Endothelial cell of umbilical vein (primary cell): ENCODE measurements at regions not wholly inside any gene's neighbourhood (a gene's known extent, or its start where the extent isn't known, plus 50 kb on each side); places are given as distances from the start of the nearest gene placed in this dataset.

Experiments
- BruUV-seq: library from RNA; stranded (reverse); fragments of 400-500 nt; replicated peaks from 2 replicates; lab custom pipeline; 2021; lab: Mats Ljungman, UMichigan
- CTCF ChIA-PET: fragments of 300-600, 350-600 bp; sonication (Branson Sonifier 250); formaldehyde crosslinking; loops from one replicate; lab custom pipeline; 2021; ENCODE audit warnings: antibody characterized with exemption, inconsistent platforms; lab: Charles Lee
- POLR2A ChIA-PET: fragments of 300-600, 350-600 bp; sonication (Branson Sonifier 250); formaldehyde crosslinking; loops from one replicate; lab custom pipeline; 2021; ENCODE audit warnings: antibody characterized with exemption, inconsistent platforms; lab: Charles Lee
- DNase-seq: peaks from one replicate; pipeline ENCODE4 v3.0.0-alpha.2; 2011; ENCODE audit warnings: low read depth, low spot score
- FAIRE-seq: peaks from 2 replicates; lab custom pipeline; 2011; peaks lifted over from hg19 to GRCh38; lab: Jason Lieb, UNC
- H2AFZ ChIP-seq: 2 replicates; pipeline ENCODE4 v1.6.0; 2012; ENCODE audit warnings: low read depth, low read length, control low read depth, inconsistent platforms
- H3K27ac ChIP-seq: 2 replicates; pipeline ENCODE4 v1.5.1; 2011; ENCODE audit warnings: low read depth, mild to moderate bottlenecking, control low read depth, low read length, moderate library complexity; ENCODE audit not compliant: insufficient read depth
- H3K27me3 ChIP-seq, 2 experiments: 2 replicates each; pipeline versions ENCODE4 v1.6.0 to v1.6.1; 2011; ENCODE audit warnings: low read length in 2 of 2, mixed read lengths in 1 of 2; ENCODE audit not compliant: control insufficient read depth in 2 of 2, insufficient read depth in 2 of 2
- H3K36me3 ChIP-seq, 2 experiments: 2 replicates in 1 of 2; 3 replicates in 1 of 2; pipeline ENCODE4 v1.5.1; 2011; ENCODE audit warnings: low read length in 2 of 2, mild to moderate bottlenecking in 1 of 2, moderate library complexity in 1 of 2; ENCODE audit not compliant: control insufficient read depth in 2 of 2, insufficient read depth in 2 of 2; ENCODE audit errors: extremely low read depth in 1 of 2
- H3K4me1 ChIP-seq: 3 replicates; pipeline ENCODE4 v1.5.1; 2011; ENCODE audit warnings: mild to moderate bottlenecking, low read length; ENCODE audit not compliant: control insufficient read depth, insufficient read depth; ENCODE audit errors: extremely low read depth
- H3K4me2 ChIP-seq: 2 replicates; pipeline ENCODE4 v1.6.1; 2011; ENCODE audit warnings: low read length, control low read depth, mixed read lengths; ENCODE audit not compliant: insufficient read depth
- H3K4me3 ChIP-seq, 3 experiments: fragments of 200-600 bp in 1 of 3; sonication (generic), shearing (Covaris generic) in 1 of 3; replicated peaks in 1 of 3; 2 replicates each; pipeline ENCODE4 v1.5.1; 2011 to 2016; ENCODE audit warnings: control low read depth in 3 of 3, low read length in 3 of 3, mild to moderate bottlenecking in 2 of 3, inconsistent platforms in 1 of 3, low read depth in 1 of 3, moderate library complexity in 1 of 3; ENCODE audit not compliant: insufficient read depth in 1 of 3
- H3K79me2 ChIP-seq: 2 replicates; pipeline ENCODE4 v1.6.0; 2012; ENCODE audit warnings: low read length, inconsistent platforms; ENCODE audit not compliant: control insufficient read depth, insufficient read depth
- H3K9ac ChIP-seq: replicated peaks from 2 replicates; pipeline ENCODE3; 2011; ENCODE audit warnings: low read length, control low read depth; ENCODE audit not compliant: insufficient read depth; ENCODE audit errors: extremely low read depth
- H3K9me1 ChIP-seq: replicated peaks from 3 replicates; pipeline ENCODE4 v1.6.0; 2011; ENCODE audit warnings: mild to moderate bottlenecking, low read length; ENCODE audit not compliant: control insufficient read depth, insufficient read depth; ENCODE audit errors: extremely low read depth
- H3K9me3 ChIP-seq: replicated peaks from 2 replicates; pipeline ENCODE4 v1.5.1; 2012; ENCODE audit warnings: low read length, inconsistent platforms; ENCODE audit not compliant: control insufficient read depth, insufficient read depth
- H4K20me1 ChIP-seq: replicated peaks from 2 replicates; pipeline ENCODE3; 2011; ENCODE audit warnings: mild to moderate bottlenecking, low read length; ENCODE audit not compliant: control insufficient read depth, insufficient read depth; ENCODE audit errors: extremely low read depth
- CTCF ChIP-seq, 2 donors: IDR thresholded peaks; 1 replicate in 1 of 2; 2 replicates in 1 of 2; pipeline ENCODE4 v1.5.1; 2011; ENCODE audit warnings: low read length in 2 of 2, mild to moderate bottlenecking in 2 of 2, moderate library complexity in 2 of 2, control low read depth in 1 of 2, inconsistent platforms in 1 of 2, low read depth in 1 of 2; ENCODE audit not compliant: insufficient read depth in 1 of 2; ENCODE audit errors: extremely low read depth in 1 of 2
- EZH2 ChIP-seq: IDR thresholded peaks from 2 replicates; pipeline ENCODE4 v1.6.1; 2012; ENCODE audit warnings: borderline replicate concordance, low read depth, mild to moderate bottlenecking, moderate library complexity, low read length, inconsistent platforms; ENCODE audit not compliant: severe bottlenecking
- FOS ChIP-seq: IDR thresholded peaks from 2 replicates; pipeline ENCODE4 v1.6.1; 2011; ENCODE audit warnings: mild to moderate bottlenecking, low read length, moderate library complexity, borderline replicate concordance; ENCODE audit not compliant: insufficient read depth
- GATA2 ChIP-seq: IDR thresholded peaks from 2 replicates; pipeline ENCODE4 v1.7.0; 2011; ENCODE audit warnings: low read depth, mild to moderate bottlenecking, moderate library complexity, mixed read lengths, low read length; ENCODE audit not compliant: insufficient read length, insufficient read depth
- JUN ChIP-seq: IDR thresholded peaks from 2 replicates; pipeline ENCODE4 v1.6.1; 2011; ENCODE audit warnings: borderline replicate concordance, low read depth; ENCODE audit not compliant: insufficient read length, insufficient read depth
- MAX ChIP-seq: IDR thresholded peaks from 2 replicates; pipeline ENCODE4 v1.6.1; 2011; ENCODE audit not compliant: insufficient read depth, insufficient read length
- MYC ChIP-seq: IDR thresholded peaks from one replicate; pipeline ENCODE4 v1.6.1; 2011; ENCODE audit warnings: mild to moderate bottlenecking, low read depth, low read length
- POLR2A ChIP-seq: IDR thresholded peaks from 2 replicates; pipeline ENCODE4 v1.6.1; 2012; ENCODE audit warnings: low read depth, mild to moderate bottlenecking, control low read depth, low read length
- POLR2AphosphoS5 ChIP-seq: IDR thresholded peaks from 2 replicates; pipeline ENCODE4 v1.6.1; 2012; ENCODE audit warnings: low read depth, mild to moderate bottlenecking, control low read depth, low read length, moderate library complexity; ENCODE audit not compliant: insufficient read depth
- dilution Hi-C: fragments of 300-500 bp; cut with MboI; formaldehyde crosslinking; loops from one replicate; pipeline ENCODE4 v1.15.0; 2019; ENCODE audit warnings: low sequenced_read_pairs; ENCODE audit not compliant: extremely low pct_ligation_motif_present
- intact Hi-C: fragments of 100-400 bp; cut with micrococcal nuclease; formaldehyde crosslinking; loops from one replicate; pipeline ENCODE4 v1.10.0; 2022

- intact Hi-C loops = no loop called here
- Histone ChIP-seq H3K36me3 (no peaks in the 10 kb centered on the region), H3K27ac (no peak overlapping the region), H3K4me2 (no peak overlapping the region), H3K9me3 (no peaks in the 10 kb centered on the region), H3K79me2 (no peaks in the 10 kb centered on the region), H3K4me3 (no peak overlapping the region), H3K4me1 (no peaks in the 10 kb centered on the region), H2AFZ (no peak overlapping the region), H3K9ac (no peak overlapping the region), H3K9me1 (no peaks in the 10 kb centered on the region), H3K27me3 (no peaks in the 10 kb centered on the region), H4K20me1 (no peaks in the 10 kb centered on the region)
- TF ChIP-seq POLR2AphosphoS5 (no peak), EZH2 (no peak), FOS (no peak), MAX (no peak), POLR2A (no peak), CTCF (IDR thresholded peaks at IDR 0.05; ENCODE audit: extremely low read depth in 1 of 2, insufficient read depth in 1 of 2, low read depth in 1 of 2, low read length in 2 of 2) (no peak), GATA2 (no peak), MYC (no peak), JUN (no peak)
- BruUV-seq = no TSS peak
- FAIRE-seq (no peak), DNase-seq (no peak)
- ChIA-PET CTCF (no interaction called here), POLR2A (no interaction called here)
- dilution Hi-C loops = no loop called here
These were observed 161.8 kb upstream of the CSF3R start for GRCh38 chr1:36644556-36644955.
